Osteocyte (in vitro differentiated cells): ENCODE measurements at regions not wholly inside any gene's neighbourhood (a gene's known extent, or its start where the extent isn't known, plus 50 kb on each side); places are given as distances from the start of the nearest gene placed in this dataset.

ENCODE experiments used
- DNase-seq: peaks from one replicate; pipeline ENCODE4 v3.0.0; 2021; ENCODE audit warnings: mixed read lengths; ENCODE audit not compliant: unreplicated experiment; ENCODE audit errors: extremely low spot score
- H3K27ac Mint-ChIP-seq: one replicate; pipeline ENCODE4 v1.8.0; 2021; ENCODE audit warnings: mild to moderate bottlenecking, mixed read lengths; ENCODE audit not compliant: unreplicated experiment
- H3K27me3 Mint-ChIP-seq: one replicate; pipeline ENCODE4 v1.8.0; 2021; ENCODE audit warnings: mixed read lengths; ENCODE audit not compliant: unreplicated experiment
- H3K36me3 Mint-ChIP-seq: one replicate; pipeline ENCODE4 v1.8.0; 2021; ENCODE audit warnings: mixed read lengths; ENCODE audit not compliant: unreplicated experiment
- H3K4me1 Mint-ChIP-seq: one replicate; pipeline ENCODE4 v1.8.0; 2021; ENCODE audit warnings: mixed read lengths; ENCODE audit not compliant: unreplicated experiment
- H3K4me3 Mint-ChIP-seq: one replicate; pipeline ENCODE4 v1.8.0; 2021; ENCODE audit warnings: mild to moderate bottlenecking, moderate library complexity, mixed read lengths; ENCODE audit not compliant: unreplicated experiment
- H3K9me3 Mint-ChIP-seq: one replicate; pipeline ENCODE4 v1.8.0; 2021; ENCODE audit warnings: mixed read lengths; ENCODE audit not compliant: unreplicated experiment
- CTCF ChIP-seq: fragments of 200-600 bp; sonication (generic); IDR thresholded peaks from 2 replicates; pipeline ENCODE4 v1.5.0; 2021; ENCODE audit warnings: antibody characterized with exemption, mild to moderate bottlenecking, moderate library complexity

GRCh38 chr9:13651526-13651925 is 372.0 kb upstream of the MPDZ start:
- Mint-ChIP-seq H3K36me3 (no peaks in the 10 kb centered on the region), H3K27me3 (peaks cover 2% of the 10 kb centered on the region), H3K4me3 (no peak overlapping the region), H3K4me1 (no peaks in the 10 kb centered on the region), H3K27ac (no peak overlapping the region), H3K9me3 (peaks cover 4% of the 10 kb centered on the region)
- DNase-seq = no peak
- TF ChIP-seq CTCF = no peak

DNA sequence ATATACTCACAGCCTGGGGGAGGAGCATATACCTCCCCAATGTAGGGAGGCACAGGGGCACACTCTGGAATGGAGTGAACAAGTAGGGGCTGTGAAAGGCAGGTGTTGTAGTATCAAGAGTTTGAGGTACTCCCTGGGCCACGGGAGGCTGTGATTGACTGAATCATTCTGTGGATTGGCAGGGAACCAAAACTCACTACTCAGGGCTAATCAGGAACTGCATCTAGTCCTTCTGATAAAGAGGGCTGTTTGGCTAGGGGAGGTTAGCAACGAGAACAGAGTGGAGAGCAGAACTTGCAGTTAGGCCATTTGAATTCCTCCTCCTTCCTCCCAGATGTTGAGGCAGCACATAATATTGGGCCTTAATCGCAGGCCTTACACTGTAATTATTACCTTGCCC is 369.2 kb upstream of the MPDZ start:
- no peak overlapping the region for H3K27ac Mint-ChIP-seq
- no peak for TF ChIP-seq CTCF
- peaks cover 1% of the 10 kb centered on the region for H3K4me1 Mint-ChIP-seq
- no peaks in the 10 kb centered on the region for H3K36me3 Mint-ChIP-seq
- peaks cover 4% of the 10 kb centered on the region for H3K9me3 Mint-ChIP-seq
- DNase-seq = no peak
- H3K27me3 Mint-ChIP-seq = peaks cover 2% of the 10 kb centered on the region
- H3K4me3 Mint-ChIP-seq = no peak overlapping the region

- H3K4me1 Mint-ChIP-seq = peaks cover 1% of the 10 kb centered on the region
- H3K4me3 Mint-ChIP-seq = no peak overlapping the region
- no peak for TF ChIP-seq CTCF
- H3K27ac Mint-ChIP-seq = no peak overlapping the region
- no peaks in the 10 kb centered on the region for H3K36me3 Mint-ChIP-seq
- H3K27me3 Mint-ChIP-seq = peaks cover 2% of the 10 kb centered on the region
- no peak for DNase-seq
- peaks cover 4% of the 10 kb centered on the region for H3K9me3 Mint-ChIP-seq
These were observed 368.6 kb upstream of the MPDZ start for GRCh38 chr9:13648068-13648467.

DNA sequence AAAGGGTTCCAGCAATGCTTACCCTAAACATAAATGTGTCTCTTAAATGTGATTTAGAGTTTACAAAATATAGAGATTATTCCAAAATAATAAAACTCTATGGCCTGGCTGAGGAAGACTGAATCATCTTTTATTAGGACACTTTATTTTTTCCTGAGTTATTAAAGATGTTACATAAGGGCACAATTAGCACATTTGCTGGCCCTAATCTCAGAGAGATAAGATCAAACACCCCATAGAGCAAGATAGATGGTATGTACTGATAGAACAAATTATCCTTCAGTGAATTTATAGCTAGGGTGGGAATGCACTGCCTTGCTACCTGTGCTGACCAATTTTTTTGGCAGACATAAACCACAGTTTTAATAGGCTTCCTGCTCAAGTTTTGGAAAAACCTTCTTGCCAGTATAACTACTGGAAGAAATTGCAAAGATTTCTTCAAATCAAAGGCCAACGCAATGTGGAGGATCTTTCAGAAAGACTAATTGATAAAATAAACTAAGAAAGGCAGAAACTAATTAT is 367.1 kb upstream of the MPDZ start:
- no peaks in the 10 kb centered on the region for H3K36me3 Mint-ChIP-seq

GRCh38 chr9:13645557-13645956 is 366.1 kb upstream of the MPDZ start:
- Mint-ChIP-seq H3K27ac (no peak overlapping the region), H3K4me3 (no peak overlapping the region)

More for the DNA sequence above, 367.1 kb upstream of the MPDZ start:
- no peak for DNase-seq
- H3K27ac Mint-ChIP-seq = no peak overlapping the region
- H3K4me1 Mint-ChIP-seq = peaks cover 1% of the 10 kb centered on the region
- H3K9me3 Mint-ChIP-seq = peaks cover 4% of the 10 kb centered on the region
- H3K4me3 Mint-ChIP-seq = no peak overlapping the region
- H3K27me3 Mint-ChIP-seq = peaks cover 2% of the 10 kb centered on the region
- no peak for TF ChIP-seq CTCF

More at GRCh38 chr9:13645557-13645956, 366.1 kb upstream of the MPDZ start:
- Mint-ChIP-seq H3K9me3 (peaks cover 4% of the 10 kb centered on the region), H3K4me1 (peaks cover 1% of the 10 kb centered on the region), H3K27me3 (no peaks in the 10 kb centered on the region), H3K36me3 (no peaks in the 10 kb centered on the region)
- DNase-seq = no peak
- TF ChIP-seq CTCF = no peak
